Vagina (tissue), 1 donor: ENCODE measurements at regions not wholly inside any gene's neighbourhood (a gene's known extent, or its start where the extent isn't known, plus 50 kb on each side); places are given as distances from the start of the nearest gene placed in this dataset. TPM values are rescaled to one million over a fixed set of nuclear protein-coding genes. Genes with fewer than 3 reads are reported as not detected.

Source experiments
- small RNA-seq: library from RNA; depleted of rRNA; stranded (forward); fragments of <200 nt; gene quantifications from one replicate; pipeline ENCODE3, GENCODE V24; 2016

Small RNA genes in the stretch of these regions (small RNA-seq; reads per million reads assigned to genes)
- not detected for gene RN7SL776P
